ENCODE measurements at regions not wholly inside any gene's neighbourhood (a gene's known extent, or its start where the extent isn't known, plus 50 kb on each side); places are given as distances from the start of the nearest gene placed in this dataset.
"Not testable (repeated sequence)": the region's sequence is repeated elsewhere in the genome, so short reads cannot be mapped to it uniquely, and the experiment has no call there.

DNA sequence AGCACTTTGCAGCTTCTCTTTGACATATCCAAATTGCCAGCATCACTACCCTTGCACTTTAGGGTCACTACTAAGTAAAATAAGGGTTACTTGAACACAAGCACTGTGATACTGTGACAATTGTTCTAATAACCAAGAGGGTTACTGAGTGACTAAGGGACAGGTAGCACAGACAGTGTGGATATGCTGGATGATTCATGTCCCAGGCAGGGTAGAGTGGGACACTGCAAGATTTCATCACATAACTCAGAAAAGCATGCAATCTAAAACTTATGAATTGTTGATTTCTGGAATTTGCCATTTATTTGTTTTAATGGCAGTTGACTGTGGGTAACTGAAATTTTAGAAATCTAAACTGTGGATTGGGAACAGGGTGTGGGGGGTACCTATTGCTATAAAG is 218.8 kb downstream of the KITLG start:
- no peaks in the 10 kb centered on the region for H3K36me3 ChIP-seq (ENCODE audit: control insufficient read depth in 3 of 3, insufficient read depth in 3 of 3, low read length in 3 of 3)
- H3K9ac ChIP-seq (ENCODE audit: low read depth in 1 of 3, low read length in 3 of 3) = no peak overlapping the region
- no peak overlapping the region for H3K27ac ChIP-seq (ENCODE audit: low read depth, low read length)
- H3K4me1 ChIP-seq (ENCODE audit: control insufficient read depth in 3 of 3, insufficient read depth in 3 of 3, low read length in 3 of 3) = no peaks in the 10 kb centered on the region
- no peaks in the 10 kb centered on the region for H3K27me3 ChIP-seq (ENCODE audit: control insufficient read depth in 3 of 3, insufficient read depth in 3 of 3, low read length in 3 of 3)
- H3K9me3 ChIP-seq (ENCODE audit: control insufficient read depth in 3 of 3, low read length in 3 of 3) = no peaks in the 10 kb centered on the region
- H3K4me3 ChIP-seq (ENCODE audit: low read length in 3 of 3) = no peak overlapping the region

DNA sequence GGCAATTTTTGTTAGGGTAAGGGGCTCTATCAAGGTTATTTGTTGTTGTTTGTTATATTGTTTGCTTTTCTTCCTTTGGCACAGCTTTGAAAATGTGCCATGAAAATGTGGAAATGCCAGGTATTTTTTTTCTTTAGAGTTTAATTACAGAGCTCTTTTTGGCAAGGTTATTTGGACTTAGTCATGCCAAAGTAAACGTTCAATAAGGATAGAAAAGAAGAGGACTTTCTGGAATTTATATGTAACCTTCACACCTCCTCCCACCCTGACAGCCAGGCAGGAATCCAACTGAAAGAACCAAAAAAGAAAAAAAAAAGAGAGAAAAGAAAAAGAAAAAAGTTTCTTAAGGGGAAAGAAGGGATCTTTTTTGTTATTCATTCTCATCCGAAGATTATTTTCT is 217.8 kb downstream of the KITLG start:
- Histone ChIP-seq H3K4me1 (ENCODE audit: control insufficient read depth in 3 of 3, insufficient read depth in 3 of 3, low read length in 3 of 3) (no peaks in the 10 kb centered on the region), H3K36me3 (ENCODE audit: control insufficient read depth in 3 of 3, insufficient read depth in 3 of 3, low read length in 3 of 3) (no peaks in the 10 kb centered on the region), H3K9me3 (ENCODE audit: control insufficient read depth in 3 of 3, low read length in 3 of 3) (no peaks in the 10 kb centered on the region), H3K27ac (ENCODE audit: low read depth, low read length) (no peak overlapping the region), H3K4me3 (ENCODE audit: low read length in 3 of 3) (no peak overlapping the region), H3K27me3 (ENCODE audit: control insufficient read depth in 3 of 3, insufficient read depth in 3 of 3, low read length in 3 of 3) (no peaks in the 10 kb centered on the region), H3K9ac (ENCODE audit: low read depth in 1 of 3, low read length in 3 of 3) (no peak overlapping the region)

- Histone ChIP-seq H3K27me3 (ENCODE audit: control insufficient read depth in 3 of 3, insufficient read depth in 3 of 3, low read length in 3 of 3) (no peaks in the 10 kb centered on the region), H3K27ac (ENCODE audit: low read depth, low read length) (no peak overlapping the region), H3K4me3 (ENCODE audit: low read length in 3 of 3) (no peak overlapping the region), H3K4me1 (ENCODE audit: control insufficient read depth in 3 of 3, insufficient read depth in 3 of 3, low read length in 3 of 3) (no peaks in the 10 kb centered on the region), H3K9me3 (ENCODE audit: control insufficient read depth in 3 of 3, low read length in 3 of 3) (no peaks in the 10 kb centered on the region), H3K9ac (ENCODE audit: low read depth in 1 of 3, low read length in 3 of 3) (no peak overlapping the region), H3K36me3 (ENCODE audit: control insufficient read depth in 3 of 3, insufficient read depth in 3 of 3, low read length in 3 of 3) (no peaks in the 10 kb centered on the region)
Observed at GRCh38 chr12:88365403-88365802, 214.9 kb downstream of the KITLG start.

GRCh38 chr12:88366101-88366500 is 214.2 kb downstream of the KITLG start:
- no peaks in the 10 kb centered on the region for H3K36me3 ChIP-seq (ENCODE audit: control insufficient read depth in 3 of 3, insufficient read depth in 3 of 3, low read length in 3 of 3)

DNA sequence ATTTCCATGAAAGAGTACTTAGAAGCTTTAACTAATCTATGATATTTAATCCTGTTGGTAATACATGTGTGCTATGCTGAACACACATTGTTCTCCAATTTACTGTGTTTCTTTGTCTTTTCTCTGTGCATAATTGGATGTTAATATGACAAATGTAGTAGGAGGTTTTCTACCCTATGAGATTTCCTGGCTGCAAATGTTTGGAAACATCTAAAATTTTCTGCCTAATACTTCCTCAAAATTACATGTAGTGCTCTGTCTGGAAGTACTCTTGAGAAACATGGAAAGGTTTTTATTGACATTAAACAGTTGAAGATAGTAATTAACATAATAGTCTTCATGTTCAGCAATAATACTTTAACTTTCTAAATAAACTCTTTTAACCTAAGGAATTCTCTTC is 213.0 kb downstream of the KITLG start:
- no peak overlapping the region for H3K4me3 ChIP-seq (ENCODE audit: low read length in 3 of 3)
- no peaks in the 10 kb centered on the region for H3K4me1 ChIP-seq (ENCODE audit: control insufficient read depth in 3 of 3, insufficient read depth in 3 of 3, low read length in 3 of 3)

More at GRCh38 chr12:88366101-88366500, 214.2 kb downstream of the KITLG start:
- H3K27ac ChIP-seq (ENCODE audit: low read depth, low read length) = no peak overlapping the region
- no peak overlapping the region for H3K4me3 ChIP-seq (ENCODE audit: low read length in 3 of 3)
- no peaks in the 10 kb centered on the region for H3K27me3 ChIP-seq (ENCODE audit: control insufficient read depth in 3 of 3, insufficient read depth in 3 of 3, low read length in 3 of 3)
- H3K9me3 ChIP-seq (ENCODE audit: control insufficient read depth in 3 of 3, low read length in 3 of 3) = no peaks in the 10 kb centered on the region
- H3K4me1 ChIP-seq (ENCODE audit: control insufficient read depth in 3 of 3, insufficient read depth in 3 of 3, low read length in 3 of 3) = no peaks in the 10 kb centered on the region
- no peak overlapping the region for H3K9ac ChIP-seq (ENCODE audit: low read depth in 1 of 3, low read length in 3 of 3)

GRCh38 chr12:88368077-88368476 is 212.2 kb downstream of the KITLG start:
- H3K4me1 ChIP-seq (ENCODE audit: control insufficient read depth in 3 of 3, insufficient read depth in 3 of 3, low read length in 3 of 3); H3K4me3 ChIP-seq (ENCODE audit: low read length in 3 of 3); H3K27me3 ChIP-seq (ENCODE audit: control insufficient read depth in 3 of 3, insufficient read depth in 3 of 3, low read length in 3 of 3); H3K9ac ChIP-seq (ENCODE audit: low read depth in 1 of 3, low read length in 3 of 3); H3K36me3 ChIP-seq (ENCODE audit: control insufficient read depth in 3 of 3, insufficient read depth in 3 of 3, low read length in 3 of 3); H3K9me3 ChIP-seq (ENCODE audit: control insufficient read depth in 3 of 3, low read length in 3 of 3); H3K27ac ChIP-seq (ENCODE audit: low read depth, low read length): not testable (repeated sequence)

More for the DNA sequence above, 213.0 kb downstream of the KITLG start:
- Histone ChIP-seq H3K27ac (ENCODE audit: low read depth, low read length) (no peak overlapping the region), H3K9ac (ENCODE audit: low read depth in 1 of 3, low read length in 3 of 3) (no peak overlapping the region), H3K36me3 (ENCODE audit: control insufficient read depth in 3 of 3, insufficient read depth in 3 of 3, low read length in 3 of 3) (no peaks in the 10 kb centered on the region), H3K27me3 (ENCODE audit: control insufficient read depth in 3 of 3, insufficient read depth in 3 of 3, low read length in 3 of 3) (no peaks in the 10 kb centered on the region), H3K9me3 (ENCODE audit: control insufficient read depth in 3 of 3, low read length in 3 of 3) (no peaks in the 10 kb centered on the region)

DNA sequence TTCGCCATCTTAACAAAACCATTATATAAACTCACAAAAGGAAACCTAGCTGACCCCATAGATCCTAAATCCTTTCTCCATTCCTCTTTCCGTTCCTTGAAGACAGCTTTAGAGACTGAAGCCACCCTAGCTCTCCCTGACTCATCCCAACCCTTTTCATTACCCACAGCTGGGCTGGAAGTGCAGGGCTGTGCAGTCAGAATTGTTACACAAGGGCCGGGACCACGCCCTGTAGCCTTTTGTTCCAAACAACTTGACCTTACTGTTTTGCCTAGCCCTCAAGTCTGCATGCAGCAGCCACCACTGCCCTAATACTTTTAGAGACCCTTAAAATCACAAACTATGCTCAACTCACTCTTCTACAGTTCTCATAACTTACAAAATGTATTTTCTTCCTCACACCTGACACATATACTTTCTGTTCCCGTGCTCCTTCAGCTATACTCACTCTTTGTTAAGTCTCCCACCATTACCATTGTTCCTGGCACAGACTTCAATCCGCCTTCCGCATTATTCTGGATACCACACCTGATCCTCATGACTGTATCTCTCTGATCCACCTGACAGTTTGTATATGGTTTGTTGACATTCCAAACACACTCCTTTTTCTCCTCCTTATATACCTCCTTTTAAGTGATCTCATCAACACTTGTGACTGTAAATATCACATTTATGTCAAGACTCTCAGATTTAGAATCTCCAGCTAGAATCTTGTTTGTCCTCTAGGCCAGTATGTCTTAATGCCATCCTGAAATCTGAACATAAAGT is 208.7 kb downstream of the KITLG start:
- Histone ChIP-seq H3K9ac (ENCODE audit: low read depth in 1 of 3, low read length in 3 of 3) (no peak overlapping the region), H3K27me3 (ENCODE audit: control insufficient read depth in 3 of 3, insufficient read depth in 3 of 3, low read length in 3 of 3) (no peaks in the 10 kb centered on the region), H3K4me1 (ENCODE audit: control insufficient read depth in 3 of 3, insufficient read depth in 3 of 3, low read length in 3 of 3) (peaks cover 0 to 5% (median 4%) of the 10 kb centered on the region in 3 donors), H3K36me3 (ENCODE audit: control insufficient read depth in 3 of 3, insufficient read depth in 3 of 3, low read length in 3 of 3) (no peaks in the 10 kb centered on the region), H3K9me3 (ENCODE audit: control insufficient read depth in 3 of 3, low read length in 3 of 3) (no peaks in the 10 kb centered on the region), H3K4me3 (ENCODE audit: low read length in 3 of 3) (no peak overlapping the region), H3K27ac (ENCODE audit: low read depth, low read length) (no peak overlapping the region)

DNA sequence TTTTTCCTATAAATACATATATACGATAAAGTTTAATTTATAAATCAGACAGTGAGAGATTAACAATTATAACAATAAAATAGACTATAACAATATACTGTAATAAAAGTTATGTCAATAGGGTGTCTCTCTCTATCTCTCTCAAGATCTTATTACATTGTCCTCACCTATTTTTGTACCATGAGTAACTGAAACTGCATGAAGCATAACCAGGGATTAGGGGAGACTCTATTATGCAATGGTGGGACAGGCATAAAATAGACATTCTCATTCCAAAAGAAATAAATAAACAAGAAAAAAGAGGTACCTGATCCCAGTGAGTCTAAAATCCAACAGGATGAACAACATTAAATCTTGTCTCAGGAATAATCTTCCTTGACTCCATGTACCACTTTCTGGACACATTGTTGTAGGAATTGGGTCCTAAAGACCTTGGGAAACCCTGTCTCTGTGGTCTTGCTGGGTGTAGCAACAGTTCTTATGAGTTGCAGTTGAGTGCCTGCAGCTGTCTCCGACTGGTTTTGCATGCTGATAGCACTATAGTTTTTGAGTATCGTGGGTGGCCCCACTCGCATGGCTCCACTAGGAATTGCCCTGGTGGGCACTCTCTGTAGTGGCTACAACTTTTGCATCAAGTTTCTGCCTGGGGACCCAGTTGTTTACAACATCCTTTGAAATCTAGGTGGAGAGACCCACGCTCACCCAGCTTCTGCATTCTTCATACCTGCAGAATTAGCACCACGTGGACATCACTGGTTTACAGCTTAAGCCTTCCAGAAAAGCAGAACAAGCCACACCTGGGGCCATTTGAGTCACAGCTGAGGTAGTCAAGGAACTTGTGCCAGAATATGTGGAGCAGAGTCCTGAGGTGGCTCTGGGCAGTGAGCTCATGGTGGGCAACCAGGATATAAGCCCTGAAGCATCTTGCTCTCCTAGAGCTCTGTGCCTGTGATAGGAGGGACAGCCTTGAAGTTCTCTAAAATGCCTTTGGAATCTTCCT is 204.7 kb downstream of the KITLG start:
- no peaks in the 10 kb centered on the region for H3K27me3 ChIP-seq (ENCODE audit: control insufficient read depth in 3 of 3, insufficient read depth in 3 of 3, low read length in 3 of 3)
- H3K36me3 ChIP-seq (ENCODE audit: control insufficient read depth in 3 of 3, insufficient read depth in 3 of 3, low read length in 3 of 3) = no peaks in the 10 kb centered on the region
- H3K4me1 ChIP-seq (ENCODE audit: control insufficient read depth in 3 of 3, insufficient read depth in 3 of 3, low read length in 3 of 3) = peaks cover 0 to 5% (median 4%) of the 10 kb centered on the region in 3 donors
- H3K27ac ChIP-seq (ENCODE audit: low read depth, low read length) = no peak overlapping the region
- H3K9me3 ChIP-seq (ENCODE audit: control insufficient read depth in 3 of 3, low read length in 3 of 3) = no peaks in the 10 kb centered on the region
- H3K4me3 ChIP-seq (ENCODE audit: low read length in 3 of 3) = peak overlapping the region in 1 of 3 donors; percentile 36
- H3K9ac ChIP-seq (ENCODE audit: low read depth in 1 of 3, low read length in 3 of 3) = no peak overlapping the region

DNA sequence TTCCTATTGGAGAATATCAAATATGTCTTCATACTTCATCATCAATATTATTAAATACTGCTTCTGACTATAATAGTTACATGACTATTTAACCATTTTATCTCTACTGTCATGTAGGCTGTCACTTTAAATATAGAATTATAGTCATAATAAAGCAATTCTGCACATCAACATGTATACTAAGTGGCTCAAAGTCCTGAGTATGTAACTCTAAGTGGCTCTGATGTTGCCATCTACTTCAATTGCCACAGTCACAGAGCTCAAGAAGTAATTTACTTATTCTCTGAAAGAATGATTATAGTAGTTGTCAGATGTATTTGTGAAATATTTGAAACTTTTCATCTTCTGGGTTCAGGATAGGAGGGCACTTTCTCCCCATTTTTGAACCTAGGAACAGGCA is 202.3 kb downstream of the KITLG start:
- H3K4me3 ChIP-seq (ENCODE audit: low read length in 3 of 3) = no peak overlapping the region
- H3K27ac ChIP-seq (ENCODE audit: low read depth, low read length) = no peak overlapping the region
- no peak overlapping the region for H3K9ac ChIP-seq (ENCODE audit: low read depth in 1 of 3, low read length in 3 of 3)
- H3K27me3 ChIP-seq (ENCODE audit: control insufficient read depth in 3 of 3, insufficient read depth in 3 of 3, low read length in 3 of 3) = no peaks in the 10 kb centered on the region
- H3K9me3 ChIP-seq (ENCODE audit: control insufficient read depth in 3 of 3, low read length in 3 of 3) = no peaks in the 10 kb centered on the region
- peaks cover 0 to 5% (median 4%) of the 10 kb centered on the region in 3 donors for H3K4me1 ChIP-seq (ENCODE audit: control insufficient read depth in 3 of 3, insufficient read depth in 3 of 3, low read length in 3 of 3)
- no peaks in the 10 kb centered on the region for H3K36me3 ChIP-seq (ENCODE audit: control insufficient read depth in 3 of 3, insufficient read depth in 3 of 3, low read length in 3 of 3)

- H3K27me3 ChIP-seq (ENCODE audit: control insufficient read depth in 3 of 3, insufficient read depth in 3 of 3, low read length in 3 of 3) = no peaks in the 10 kb centered on the region
- H3K27ac ChIP-seq (ENCODE audit: low read depth, low read length) = no peak overlapping the region
- no peaks in the 10 kb centered on the region for H3K4me1 ChIP-seq (ENCODE audit: control insufficient read depth in 3 of 3, insufficient read depth in 3 of 3, low read length in 3 of 3)
- no peak overlapping the region for H3K4me3 ChIP-seq (ENCODE audit: low read length in 3 of 3)
- H3K9ac ChIP-seq (ENCODE audit: low read depth in 1 of 3, low read length in 3 of 3) = no peak overlapping the region
- no peaks in the 10 kb centered on the region for H3K36me3 ChIP-seq (ENCODE audit: control insufficient read depth in 3 of 3, insufficient read depth in 3 of 3, low read length in 3 of 3)
- H3K9me3 ChIP-seq (ENCODE audit: control insufficient read depth in 3 of 3, low read length in 3 of 3) = no peaks in the 10 kb centered on the region
Observed at GRCh38 chr12:88381466-88381865, 198.8 kb downstream of the KITLG start.
